Endothelial cell of umbilical vein (primary cell): ENCODE measurements at regions not wholly inside any gene's neighbourhood (a gene's known extent, or its start where the extent isn't known, plus 50 kb on each side); places are given as distances from the start of the nearest gene placed in this dataset.

ENCODE experiments used
- BruUV-seq: library from RNA; stranded (reverse); fragments of 400-500 nt; replicated peaks from 2 replicates; lab custom pipeline; 2021; lab: Mats Ljungman, UMichigan
- CTCF ChIA-PET: fragments of 300-600, 350-600 bp; sonication (Branson Sonifier 250); formaldehyde crosslinking; loops from one replicate; lab custom pipeline; 2021; ENCODE audit warnings: antibody characterized with exemption, inconsistent platforms; lab: Charles Lee
- POLR2A ChIA-PET: fragments of 300-600, 350-600 bp; sonication (Branson Sonifier 250); formaldehyde crosslinking; loops from one replicate; lab custom pipeline; 2021; ENCODE audit warnings: antibody characterized with exemption, inconsistent platforms; lab: Charles Lee
- DNase-seq: peaks from one replicate; pipeline ENCODE4 v3.0.0-alpha.2; 2011; ENCODE audit warnings: low read depth, low spot score
- FAIRE-seq: peaks from 2 replicates; lab custom pipeline; 2011; peaks lifted over from hg19 to GRCh38; lab: Jason Lieb, UNC
- H2AFZ ChIP-seq: 2 replicates; pipeline ENCODE4 v1.6.0; 2012; ENCODE audit warnings: low read depth, low read length, control low read depth, inconsistent platforms
- H3K27ac ChIP-seq: 2 replicates; pipeline ENCODE4 v1.5.1; 2011; ENCODE audit warnings: low read depth, mild to moderate bottlenecking, control low read depth, low read length, moderate library complexity; ENCODE audit not compliant: insufficient read depth
- H3K27me3 ChIP-seq, 2 experiments: 2 replicates each; pipeline versions ENCODE4 v1.6.0 to v1.6.1; 2011; ENCODE audit warnings: low read length in 2 of 2, mixed read lengths in 1 of 2; ENCODE audit not compliant: control insufficient read depth in 2 of 2, insufficient read depth in 2 of 2
- H3K36me3 ChIP-seq, 2 experiments: 2 replicates in 1 of 2; 3 replicates in 1 of 2; pipeline ENCODE4 v1.5.1; 2011; ENCODE audit warnings: low read length in 2 of 2, mild to moderate bottlenecking in 1 of 2, moderate library complexity in 1 of 2; ENCODE audit not compliant: control insufficient read depth in 2 of 2, insufficient read depth in 2 of 2; ENCODE audit errors: extremely low read depth in 1 of 2
- H3K4me1 ChIP-seq: 3 replicates; pipeline ENCODE4 v1.5.1; 2011; ENCODE audit warnings: mild to moderate bottlenecking, low read length; ENCODE audit not compliant: control insufficient read depth, insufficient read depth; ENCODE audit errors: extremely low read depth
- H3K4me2 ChIP-seq: 2 replicates; pipeline ENCODE4 v1.6.1; 2011; ENCODE audit warnings: low read length, control low read depth, mixed read lengths; ENCODE audit not compliant: insufficient read depth
- H3K4me3 ChIP-seq, 3 experiments: fragments of 200-600 bp in 1 of 3; sonication (generic), shearing (Covaris generic) in 1 of 3; replicated peaks in 1 of 3; 2 replicates each; pipeline ENCODE4 v1.5.1; 2011 to 2016; ENCODE audit warnings: control low read depth in 3 of 3, low read length in 3 of 3, mild to moderate bottlenecking in 2 of 3, inconsistent platforms in 1 of 3, low read depth in 1 of 3, moderate library complexity in 1 of 3; ENCODE audit not compliant: insufficient read depth in 1 of 3
- H3K79me2 ChIP-seq: 2 replicates; pipeline ENCODE4 v1.6.0; 2012; ENCODE audit warnings: low read length, inconsistent platforms; ENCODE audit not compliant: control insufficient read depth, insufficient read depth
- H3K9ac ChIP-seq: replicated peaks from 2 replicates; pipeline ENCODE3; 2011; ENCODE audit warnings: low read length, control low read depth; ENCODE audit not compliant: insufficient read depth; ENCODE audit errors: extremely low read depth
- H3K9me1 ChIP-seq: replicated peaks from 3 replicates; pipeline ENCODE4 v1.6.0; 2011; ENCODE audit warnings: mild to moderate bottlenecking, low read length; ENCODE audit not compliant: control insufficient read depth, insufficient read depth; ENCODE audit errors: extremely low read depth
- H3K9me3 ChIP-seq: replicated peaks from 2 replicates; pipeline ENCODE4 v1.5.1; 2012; ENCODE audit warnings: low read length, inconsistent platforms; ENCODE audit not compliant: control insufficient read depth, insufficient read depth
- H4K20me1 ChIP-seq: replicated peaks from 2 replicates; pipeline ENCODE3; 2011; ENCODE audit warnings: mild to moderate bottlenecking, low read length; ENCODE audit not compliant: control insufficient read depth, insufficient read depth; ENCODE audit errors: extremely low read depth
- EZH2 ChIP-seq: IDR thresholded peaks from 2 replicates; pipeline ENCODE4 v1.6.1; 2012; ENCODE audit warnings: borderline replicate concordance, low read depth, mild to moderate bottlenecking, moderate library complexity, low read length, inconsistent platforms; ENCODE audit not compliant: severe bottlenecking
- FOS ChIP-seq: IDR thresholded peaks from 2 replicates; pipeline ENCODE4 v1.6.1; 2011; ENCODE audit warnings: mild to moderate bottlenecking, low read length, moderate library complexity, borderline replicate concordance; ENCODE audit not compliant: insufficient read depth
- GATA2 ChIP-seq: IDR thresholded peaks from 2 replicates; pipeline ENCODE4 v1.7.0; 2011; ENCODE audit warnings: low read depth, mild to moderate bottlenecking, moderate library complexity, mixed read lengths, low read length; ENCODE audit not compliant: insufficient read length, insufficient read depth
- JUN ChIP-seq: IDR thresholded peaks from 2 replicates; pipeline ENCODE4 v1.6.1; 2011; ENCODE audit warnings: borderline replicate concordance, low read depth; ENCODE audit not compliant: insufficient read length, insufficient read depth
- MYC ChIP-seq: IDR thresholded peaks from one replicate; pipeline ENCODE4 v1.6.1; 2011; ENCODE audit warnings: mild to moderate bottlenecking, low read depth, low read length
- POLR2A ChIP-seq: IDR thresholded peaks from 2 replicates; pipeline ENCODE4 v1.6.1; 2012; ENCODE audit warnings: low read depth, mild to moderate bottlenecking, control low read depth, low read length
- POLR2AphosphoS5 ChIP-seq: IDR thresholded peaks from 2 replicates; pipeline ENCODE4 v1.6.1; 2012; ENCODE audit warnings: low read depth, mild to moderate bottlenecking, control low read depth, low read length, moderate library complexity; ENCODE audit not compliant: insufficient read depth
- dilution Hi-C: fragments of 300-500 bp; cut with MboI; formaldehyde crosslinking; loops from one replicate; pipeline ENCODE4 v1.15.0; 2019; ENCODE audit warnings: low sequenced_read_pairs; ENCODE audit not compliant: extremely low pct_ligation_motif_present
- intact Hi-C: fragments of 100-400 bp; cut with micrococcal nuclease; formaldehyde crosslinking; loops from one replicate; pipeline ENCODE4 v1.10.0; 2022
- TF ChIP-seq, protein P1 (sequence below): IDR thresholded peaks from 2 replicates; pipeline ENCODE4 v1.6.1; 2011; ENCODE audit not compliant: insufficient read depth, insufficient read length
- TF ChIP-seq, protein P2 (sequence below), 2 donors: IDR thresholded peaks; 1 replicate in 1 of 2; 2 replicates in 1 of 2; pipeline ENCODE4 v1.5.1; 2011; ENCODE audit warnings: low read length in 2 of 2, mild to moderate bottlenecking in 2 of 2, moderate library complexity in 2 of 2, control low read depth in 1 of 2, inconsistent platforms in 1 of 2, low read depth in 1 of 2; ENCODE audit not compliant: insufficient read depth in 1 of 2; ENCODE audit errors: extremely low read depth in 1 of 2

DNA sequence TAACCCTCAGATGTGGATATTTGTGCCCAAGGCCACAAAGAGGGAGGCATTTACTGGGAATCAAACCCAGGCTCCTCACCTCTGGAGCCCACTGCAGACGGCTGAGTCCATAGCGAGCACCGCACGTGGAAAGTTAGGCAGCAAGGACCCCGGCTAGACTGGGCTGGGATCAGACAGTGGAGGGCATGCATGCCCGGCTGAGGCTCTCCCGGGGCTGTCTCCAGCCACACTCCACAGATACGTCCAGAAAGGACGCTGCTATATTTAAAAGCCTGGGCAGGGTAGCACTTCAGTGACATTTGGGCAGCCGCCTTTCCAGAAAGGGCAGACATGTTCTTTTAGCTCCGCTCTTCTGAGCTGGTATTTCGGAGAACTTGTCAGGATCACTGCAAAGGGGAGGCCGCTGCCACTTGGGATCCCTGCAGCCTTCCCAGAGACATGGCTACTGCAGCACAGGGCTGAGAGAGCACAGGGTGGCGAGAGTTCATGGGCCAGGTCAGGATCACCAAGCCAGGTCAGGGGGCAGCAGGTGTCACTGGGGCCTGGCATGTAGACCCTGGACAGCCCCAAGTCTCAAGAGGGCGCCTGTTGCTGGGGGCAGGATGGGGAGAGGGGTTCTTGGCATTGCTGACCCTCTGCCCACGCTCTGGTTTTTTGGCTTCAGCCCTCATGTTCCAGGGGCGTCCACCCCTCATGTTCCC, 121.7 kb downstream of the PHETA1 start:
- H3K4me3 ChIP-seq = no peak overlapping the region
- BruUV-seq = no TSS peak
- H2AFZ ChIP-seq = no peak overlapping the region
- no peaks in the 10 kb centered on the region for H3K4me1 ChIP-seq
- ChIA-PET POLR2A (no interaction called here), CTCF (no interaction called here)
- H3K9me3 ChIP-seq = no peaks in the 10 kb centered on the region
- H3K27ac ChIP-seq = no peak overlapping the region
- H3K4me2 ChIP-seq = no peak overlapping the region
- FAIRE-seq (no peak), DNase-seq (no peak)
- TF ChIP-seq, protein P1, sequence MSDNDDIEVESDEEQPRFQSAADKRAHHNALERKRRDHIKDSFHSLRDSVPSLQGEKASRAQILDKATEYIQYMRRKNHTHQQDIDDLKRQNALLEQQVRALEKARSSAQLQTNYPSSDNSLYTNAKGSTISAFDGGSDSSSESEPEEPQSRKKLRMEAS = no peak
- TF ChIP-seq JUN (no peak), POLR2AphosphoS5 (no peak), EZH2 (no peak), FOS (no peak), POLR2A (no peak), GATA2 (no peak), MYC (no peak)
- TF ChIP-seq, protein P2, sequence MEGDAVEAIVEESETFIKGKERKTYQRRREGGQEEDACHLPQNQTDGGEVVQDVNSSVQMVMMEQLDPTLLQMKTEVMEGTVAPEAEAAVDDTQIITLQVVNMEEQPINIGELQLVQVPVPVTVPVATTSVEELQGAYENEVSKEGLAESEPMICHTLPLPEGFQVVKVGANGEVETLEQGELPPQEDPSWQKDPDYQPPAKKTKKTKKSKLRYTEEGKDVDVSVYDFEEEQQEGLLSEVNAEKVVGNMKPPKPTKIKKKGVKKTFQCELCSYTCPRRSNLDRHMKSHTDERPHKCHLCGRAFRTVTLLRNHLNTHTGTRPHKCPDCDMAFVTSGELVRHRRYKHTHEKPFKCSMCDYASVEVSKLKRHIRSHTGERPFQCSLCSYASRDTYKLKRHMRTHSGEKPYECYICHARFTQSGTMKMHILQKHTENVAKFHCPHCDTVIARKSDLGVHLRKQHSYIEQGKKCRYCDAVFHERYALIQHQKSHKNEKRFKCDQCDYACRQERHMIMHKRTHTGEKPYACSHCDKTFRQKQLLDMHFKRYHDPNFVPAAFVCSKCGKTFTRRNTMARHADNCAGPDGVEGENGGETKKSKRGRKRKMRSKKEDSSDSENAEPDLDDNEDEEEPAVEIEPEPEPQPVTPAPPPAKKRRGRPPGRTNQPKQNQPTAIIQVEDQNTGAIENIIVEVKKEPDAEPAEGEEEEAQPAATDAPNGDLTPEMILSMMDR (IDR thresholded peaks at IDR 0.05; ENCODE audit: extremely low read depth in 1 of 2, insufficient read depth in 1 of 2, low read depth in 1 of 2, low read length in 2 of 2) = no peak
- H3K36me3 ChIP-seq = no peaks in the 10 kb centered on the region
- no peaks in the 10 kb centered on the region for H3K9me1 ChIP-seq
- no peaks in the 10 kb centered on the region for H3K27me3 ChIP-seq
- dilution Hi-C loops (no loop called here), intact Hi-C loops (no loop called here)
- H3K79me2 ChIP-seq = no peaks in the 10 kb centered on the region
- no peaks in the 10 kb centered on the region for H4K20me1 ChIP-seq
- H3K9ac ChIP-seq = no peak overlapping the region
